Lower leg skin (tissue), 3 donors: ENCODE measurements at regions not wholly inside any gene's neighbourhood (a gene's known extent, or its start where the extent isn't known, plus 50 kb on each side); places are given as distances from the start of the nearest gene placed in this dataset.

Experiments used
- CTCF ChIP-seq, 3 donors: fragments of 450-650 bp; IDR thresholded peaks; one replicate each; pipeline ENCODE4 v1.5.1; 2016; ENCODE audit warnings: antibody characterized with exemption in 3 of 3, mild to moderate bottlenecking in 3 of 3, moderate library complexity in 2 of 3
- POLR2A ChIP-seq, 2 donors: fragments of 450-650 bp; IDR thresholded peaks; one replicate each; pipeline ENCODE4 v1.6.1; 2016 to 2017; ENCODE audit warnings: antibody characterized with exemption in 2 of 2, mild to moderate bottlenecking in 1 of 2, moderate library complexity in 1 of 2

GRCh38 chr4:20433097-20433705 is 181.5 kb downstream of the SLIT2 start:
- no peak for TF ChIP-seq CTCF (IDR thresholded peaks at IDR 0.05)
- TF ChIP-seq POLR2A (IDR thresholded peaks at IDR 0.05), result no peak
